GM12878 (cell line): ENCODE measurements at regions not wholly inside any gene's neighbourhood (a gene's known extent, or its start where the extent isn't known, plus 50 kb on each side); places are given as distances from the start of the nearest gene placed in this dataset.

Experiments
- ATAC-seq: fragments of 200-7000 bp; cut with Tn5 transposase; 3 replicates; pipeline ENCODE4 v1.9.1; 2020; ENCODE audit warnings: mild to moderate bottlenecking, moderate library complexity
- BruUV-seq: library from RNA; stranded (reverse); fragments of 400-500 nt; replicated peaks from 2 replicates; lab custom pipeline; 2021; lab: Mats Ljungman, UMichigan
- CTCF ChIA-PET: fragments of 300-600 bp; sonication (Branson Sonifier 250); formaldehyde crosslinking; extraction: SDS; loops from one replicate; lab custom pipeline; 2021; ENCODE audit warnings: inconsistent platforms; lab: Yijun Ruan, JAX
- POLR2A ChIA-PET: fragments of 350-600 bp; formaldehyde crosslinking; extraction: SDS; loops from one replicate; lab custom pipeline; 2021; ENCODE audit warnings: inconsistent platforms; lab: Charles Lee
- RAD21 ChIA-PET: fragments of 300-600 bp; sonication (Branson Sonifier 250); formaldehyde crosslinking; loops from one replicate; lab custom pipeline; 2023; ENCODE audit warnings: antibody characterized with exemption; ENCODE audit not compliant: unreplicated experiment; lab: Charles Lee
- SMC1A ChIA-PET: fragments of 300-600 bp; sonication (Branson Sonifier 250); formaldehyde crosslinking; loops from one replicate; lab custom pipeline; 2023; ENCODE audit not compliant: unreplicated experiment, uncharacterized antibody; lab: Charles Lee
- DNase-seq: peaks from one replicate; pipeline ENCODE4 v3.0.0-alpha.2; 2011; ENCODE audit warnings: low read depth, low spot score
- FAIRE-seq: peaks from 3 replicates; lab custom pipeline; 2011; peaks lifted over from hg19 to GRCh38; lab: Jason Lieb, UNC
- H2AFZ ChIP-seq: 2 replicates; pipeline ENCODE4 v1.6.0; 2011; ENCODE audit warnings: low read depth, low read length, control low read depth; ENCODE audit not compliant: control insufficient read depth
- H3K27ac ChIP-seq: 2 replicates; pipeline ENCODE4 v1.5.1; 2011; ENCODE audit warnings: control low read depth; ENCODE audit not compliant: control insufficient read depth, insufficient read depth
- H3K27me3 ChIP-seq, 2 experiments: replicated peaks in 1 of 2; 2 replicates each; pipeline versions ENCODE4 v1.6.0 to v1.6.1; 2011; ENCODE audit warnings: low read length in 1 of 2; ENCODE audit not compliant: control insufficient read depth in 2 of 2, insufficient read depth in 2 of 2
- H3K36me3 ChIP-seq, 2 experiments: 2 replicates each; pipeline ENCODE4 v1.5.1; 2011; ENCODE audit warnings: low read length in 1 of 2; ENCODE audit not compliant: control insufficient read depth in 2 of 2, insufficient read depth in 2 of 2
- H3K4me1 ChIP-seq: 2 replicates; pipeline ENCODE4 v1.6.1; 2011; ENCODE audit warnings: mild to moderate bottlenecking, low read length, moderate library complexity, mixed read lengths; ENCODE audit not compliant: control insufficient read depth, insufficient read depth
- H3K4me2 ChIP-seq: 2 replicates; pipeline ENCODE4 v1.6.0; 2011; ENCODE audit warnings: control low read depth; ENCODE audit not compliant: control insufficient read depth, insufficient read depth
- H3K4me3 ChIP-seq: fragments of 200-600 bp; sonication (generic); 2 replicates; pipeline ENCODE4 v1.5.1; 2016
- H3K79me2 ChIP-seq: 2 replicates; pipeline ENCODE4 v1.6.0; 2011; ENCODE audit warnings: low read length; ENCODE audit not compliant: control insufficient read depth, insufficient read depth
- H3K9ac ChIP-seq: 2 replicates; pipeline ENCODE4 v1.8.0; 2011; ENCODE audit warnings: low read length, control low read depth, mixed read lengths; ENCODE audit not compliant: control insufficient read depth, insufficient read depth
- H3K9me3 ChIP-seq: replicated peaks from 3 replicates; pipeline ENCODE4 v1.5.1; 2011; ENCODE audit warnings: mild to moderate bottlenecking, low read length; ENCODE audit not compliant: control insufficient read depth, insufficient read depth
- H4K20me1 ChIP-seq: 2 replicates; pipeline ENCODE4 v1.6.0; 2011; ENCODE audit not compliant: control insufficient read depth, insufficient read depth
- CEBPZ ChIP-seq: fragments of 150-350 bp; IDR thresholded peaks from 2 replicates; pipeline ENCODE4 v1.6.1; 2016; ENCODE audit warnings: low read depth, low read length
- CREM ChIP-seq: IDR thresholded peaks from 2 replicates; pipeline ENCODE4 v1.6.1; 2014; ENCODE audit warnings: antibody characterized with exemption, low read depth
- PAX5 ChIP-seq: IDR thresholded peaks from 2 replicates; pipeline ENCODE4 v1.6.1; 2011; ENCODE audit warnings: low read depth, low read length, borderline replicate concordance
- RBBP5 ChIP-seq: fragments of 200-600 bp; sonication (generic); conservative IDR thresholded peaks from 2 replicates; pipeline ENCODE4 v1.6.1; 2016
- RCOR1 ChIP-seq: conservative IDR thresholded peaks from 2 replicates; pipeline ENCODE4 v1.6.1; 2012; ENCODE audit warnings: low read depth, low read length, improper control_type of control experiment
- ZNF384 ChIP-seq: IDR thresholded peaks from 2 replicates; pipeline ENCODE4 v1.6.1; 2012; ENCODE audit warnings: low read depth, mild to moderate bottlenecking, low read length, improper control_type of control experiment, borderline replicate concordance
- ZNF592 ChIP-seq: fragments of 450-650 bp; IDR thresholded peaks from 2 replicates; pipeline ENCODE4 v1.6.1; 2017; ENCODE audit warnings: mild to moderate bottlenecking, moderate library complexity
- WGBS: methylation state at CpG from one replicate; pipeline ENCODE4 v1.1.6; 2016; ENCODE audit warnings: low lambda C conversion rate; ENCODE audit not compliant: insufficient replicate concordance, insufficient coverage; ENCODE audit errors: missing lambda C conversion rate; 5-methylcytosine and 5-hydroxymethylcytosine counted together
- in situ Hi-C: fragments of 300-500 bp; cut with MboI; formaldehyde crosslinking; loops from 9 replicates; pipeline ENCODE4 v1.14.3; 2018; ENCODE audit warnings: mixed read lengths
- intact Hi-C: fragments of 100-400 bp; cut with micrococcal nuclease; formaldehyde crosslinking; loops from one replicate; pipeline ENCODE4 v1.14.2; 2022; ENCODE audit not compliant: unreplicated experiment

- ChIA-PET POLR2A (no interaction called here), CTCF (no interaction called here), RAD21 (no interaction called here), SMC1A (no interaction called here)
- no peak overlapping the region for H2AFZ ChIP-seq
- no peak overlapping the region for H3K4me2 ChIP-seq
- in situ Hi-C loops (no loop called here), intact Hi-C loops (no loop called here)
- 41% methylated on average over 4 of the region's 4 CpGs for WGBS
- no peak for DNase-seq
- no peaks in the 10 kb centered on the region for H3K9me3 ChIP-seq
- H3K27ac ChIP-seq: no peak overlapping the region
- H3K4me1 ChIP-seq: no peaks in the 10 kb centered on the region
- no TSS peak for BruUV-seq
- ATAC-seq: no peak
- no peaks in the 10 kb centered on the region for H3K27me3 ChIP-seq
- FAIRE-seq: no peak
- H3K9ac ChIP-seq: no peak overlapping the region
- no peaks in the 10 kb centered on the region for H3K79me2 ChIP-seq
- H3K4me3 ChIP-seq: no peak overlapping the region
- no peak for TF ChIP-seq CEBPZ
- no peak for TF ChIP-seq RCOR1
- no peak for TF ChIP-seq CREM
- TF ChIP-seq PAX5: no peak
- TF ChIP-seq RBBP5: no peak
- no peak for TF ChIP-seq ZNF384
- no peak for TF ChIP-seq ZNF592
- H4K20me1 ChIP-seq: no peaks in the 10 kb centered on the region
- H3K36me3 ChIP-seq: no peaks in the 10 kb centered on the region
Observed at GRCh38 chr11:29937526-29937925, 79.3 kb downstream of the KCNA4 start.
